HG02571 (cell line): ENCODE measurements at regions not wholly inside any gene's neighbourhood (a gene's known extent, or its start where the extent isn't known, plus 50 kb on each side); places are given as distances from the start of the nearest gene placed in this dataset.

Experiments used
- ATAC-seq: cut with Tn5 transposase; IDR thresholded peaks from one replicate; pipeline ENCODE4 v1.9.1; 2021; ENCODE audit warnings: mild to moderate bottlenecking, moderate library complexity; ENCODE audit not compliant: unreplicated experiment

GRCh38 chr9:115362101-115362500 is 244.1 kb upstream of the TNC start:
- no peak for ATAC-seq

- no peak for ATAC-seq
These were observed 244.7 kb upstream of the TNC start for GRCh38 chr9:115362640-115363039.

GRCh38 chr9:115364991-115365390 is 247.0 kb upstream of the TNC start:
- no peak for ATAC-seq

GRCh38 chr9:115367321-115367720 is 249.4 kb upstream of the TNC start:
- ATAC-seq, result no peak

- no peak for ATAC-seq
These were observed 250.0 kb upstream of the TNC start for GRCh38 chr9:115367780-115368525.

- no peak for ATAC-seq
These were observed 251.5 kb upstream of the TNC start for GRCh38 chr9:115369322-115369957.

GRCh38 chr9:115373000-115373709 is 255.2 kb upstream of the TNC start:
- no peak for ATAC-seq

- ATAC-seq, result no peak
These were observed 255.7 kb upstream of the TNC start for GRCh38 chr9:115373710-115374045.

- ATAC-seq, result no peak
These were observed 256.8 kb upstream of the TNC start for GRCh38 chr9:115374724-115375268.

- ATAC-seq, result no peak
These were observed 260.3 kb upstream of the TNC start for GRCh38 chr9:115378241-115378640.

- ATAC-seq, result no peak
These were observed 260.8 kb upstream of the TNC start for GRCh38 chr9:115378758-115379157.

- ATAC-seq, result no peak
These were observed 261.8 kb upstream of the TNC start for GRCh38 chr9:115379719-115380118.

GRCh38 chr9:115382865-115383264 is 264.9 kb upstream of the TNC start:
- ATAC-seq, result no peak

- no peak for ATAC-seq
These were observed 267.6 kb upstream of the TNC start for GRCh38 chr9:115385383-115386122.

- ATAC-seq, result no peak
These were observed 269.2 kb upstream of the TNC start for GRCh38 chr9:115386963-115387770.

- ATAC-seq, result no peak
These were observed 273.3 kb upstream of the TNC start for GRCh38 chr9:115391168-115391825.

- no peak for ATAC-seq
These were observed 276.2 kb upstream of the TNC start for GRCh38 chr9:115393976-115394775.

- ATAC-seq, result no peak
These were observed 277.6 kb upstream of the TNC start for GRCh38 chr9:115395511-115396021.

GRCh38 chr9:115396071-115396529 is 278.1 kb upstream of the TNC start:
- ATAC-seq, result no peak
